ENCODE measurements at regions not wholly inside any gene's neighbourhood (a gene's known extent, or its start where the extent isn't known, plus 50 kb on each side); places are given as distances from the start of the nearest gene placed in this dataset.

GRCh38 chr17:62126292-62126691 lies 61.2 kb upstream of the MED13 start:
- Histone ChIP-seq H4K20me1 (ENCODE audit: insufficient read depth, low read length) (no peaks in the 10 kb centered on the region), H3K9me3 (ENCODE audit: low read length) (no peaks in the 10 kb centered on the region), H3K4me1 (ENCODE audit: insufficient read depth, low read length) (peaks cover 9% of the 10 kb centered on the region), H3K27me3 (ENCODE audit: control insufficient read depth in 1 of 2, insufficient read depth in 2 of 2, low read length in 2 of 2) (peaks cover 0 to 5% of the 10 kb centered on the region in 2 experiments; a peak in 1 of 5 replicates), H3K4me2 (ENCODE audit: low read depth, low read length) (no peak overlapping the region), H3K4me3 (replicated peaks in 1 of 3; ENCODE audit: insufficient read depth in 1 of 3, low read depth in 2 of 3, low read length in 3 of 3) (no peak overlapping the region), H3K36me3 (replicated peaks in 1 of 2; ENCODE audit: control insufficient read depth in 1 of 2, insufficient read depth in 2 of 2, low read length in 2 of 2) (no peaks in the 10 kb centered on the region), H3K27ac (ENCODE audit: extremely low read length, insufficient read depth, low read length) (no peak overlapping the region), H3K79me2 (ENCODE audit: insufficient read depth, low read length) (no peaks in the 10 kb centered on the region), H2AFZ (ENCODE audit: low read length) (no peak overlapping the region), H3K9ac (ENCODE audit: insufficient read depth, low read depth, low read length) (no peak overlapping the region)
- 3% methylated on average over 3 of the region's 3 CpGs for WGBS (ENCODE audit: low lambda C conversion rate)
- CTCF ChIA-PET (ENCODE audit: low intra/inter-chr PET ratio, low total read pairs) = no interaction called here
- ATAC-seq = no peak
- BruUV-seq (replicated peaks) = no TSS peak
- FAIRE-seq = no peak
- DNase-seq (ENCODE audit: low spot score) = no peak
- TF ChIP-seq ZC3H4 (CRISPR knock-in tag; IDR thresholded peaks at IDR 0.05; ENCODE audit: borderline replicate concordance) (no peak), IRF1 (CRISPR knock-in tag; IDR thresholded peaks at IDR 0.05; ENCODE audit: low read depth) (no peak), MNT (IDR thresholded peaks at IDR 0.05) (no peak), MXI1 (IDR thresholded peaks at IDR 0.05; ENCODE audit: borderline replicate concordance, low read depth, low read length) (no peak), ZNF770 (CRISPR knock-in tag; IDR thresholded peaks at IDR 0.05) (no peak), TOPORS (CRISPR knock-in tag; IDR thresholded peaks at IDR 0.05) (no peak), ZNF432 (CRISPR knock-in tag; IDR thresholded peaks at IDR 0.05; ENCODE audit: borderline replicate concordance) (no peak), ZNF280D (CRISPR knock-in tag; IDR thresholded peaks at IDR 0.05) (no peak), RELA (CRISPR knock-in tag; IDR thresholded peaks at IDR 0.05) (no peak), ARHGAP35 (CRISPR knock-in tag; IDR thresholded peaks at IDR 0.05; ENCODE audit: borderline replicate concordance) (no peak), NFRKB (IDR thresholded peaks at IDR 0.05) (no peak), ZNF44 (CRISPR knock-in tag; IDR thresholded peaks at IDR 0.05) (no peak), ZNF230 (CRISPR knock-in tag; IDR thresholded peaks at IDR 0.05) (no peak), JUNB (CRISPR knock-in tag; IDR thresholded peaks at IDR 0.05; ENCODE audit: borderline replicate concordance) (no peak), GTF3A (CRISPR knock-in tag; conservative IDR thresholded peaks at IDR 0.05) (no peak), HMG20B (CRISPR knock-in tag; conservative IDR thresholded peaks at IDR 0.05) (no peak)
- in situ Hi-C loops (cut with HindIII; ENCODE audit: extremely low pct_ligation_motif_present, low pct_unique_long_range_greater_than_20kb) (no loop called here), intact Hi-C loops (cut with micrococcal nuclease; ENCODE audit: unreplicated experiment) (no loop called here)
- POLR2A ChIA-PET = no interaction called here

Measured in HepG2 (cell line).